ENCODE measurements at regions not wholly inside any gene's neighbourhood (a gene's known extent, or its start where the extent isn't known, plus 50 kb on each side); places are given as distances from the start of the nearest gene placed in this dataset.

GRCh38 chr1:55626326-55626725 lies 411.2 kb upstream of the USP24 start:
- no peak for DNase-seq (ENCODE audit: low spot score)

DNA sequence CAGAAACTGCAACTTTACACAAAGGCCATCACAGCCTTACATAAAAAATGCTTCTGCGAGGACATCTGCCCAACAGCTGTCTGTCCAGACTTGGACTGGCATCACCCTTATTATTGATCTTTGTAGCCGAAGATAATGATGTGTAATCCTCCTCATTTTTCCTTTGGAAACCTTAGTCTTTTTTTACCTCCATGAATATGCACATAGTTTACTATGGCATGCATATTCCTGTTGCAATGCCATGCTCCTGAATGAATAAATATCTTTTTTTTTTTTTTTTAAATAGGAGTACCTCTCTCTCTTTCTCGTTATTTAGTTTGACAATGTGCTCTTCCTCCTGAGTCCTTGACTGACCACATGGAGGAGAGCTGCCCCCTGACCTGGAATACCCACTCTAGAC lies 409.6 kb upstream of the USP24 start:
- DNase-seq (ENCODE audit: low spot score) = no peak

- no peak for DNase-seq (ENCODE audit: low spot score)
Measured at GRCh38 chr1:55623311-55623710, 408.1 kb upstream of the USP24 start.

DNA sequence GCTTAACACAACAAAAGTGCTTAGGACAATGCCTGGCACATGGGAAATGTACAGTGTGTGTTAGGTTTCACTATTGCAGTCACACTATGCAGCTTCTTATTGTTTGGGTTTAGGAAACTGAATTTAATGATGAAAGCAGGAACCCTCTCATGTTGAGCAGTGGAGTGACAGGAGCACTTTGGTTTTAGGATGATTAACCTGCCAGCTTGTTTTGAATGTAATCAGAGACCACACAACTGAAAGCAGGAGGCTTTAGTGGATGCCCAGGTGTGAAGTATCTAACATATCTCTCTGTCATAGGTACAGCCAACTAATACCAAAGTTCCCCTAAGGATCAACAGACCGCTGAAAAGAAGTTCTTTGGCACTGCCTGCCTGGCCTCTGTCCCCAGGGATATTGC lies 406.9 kb upstream of the USP24 start:
- no peak for DNase-seq (ENCODE audit: low spot score)

DNA sequence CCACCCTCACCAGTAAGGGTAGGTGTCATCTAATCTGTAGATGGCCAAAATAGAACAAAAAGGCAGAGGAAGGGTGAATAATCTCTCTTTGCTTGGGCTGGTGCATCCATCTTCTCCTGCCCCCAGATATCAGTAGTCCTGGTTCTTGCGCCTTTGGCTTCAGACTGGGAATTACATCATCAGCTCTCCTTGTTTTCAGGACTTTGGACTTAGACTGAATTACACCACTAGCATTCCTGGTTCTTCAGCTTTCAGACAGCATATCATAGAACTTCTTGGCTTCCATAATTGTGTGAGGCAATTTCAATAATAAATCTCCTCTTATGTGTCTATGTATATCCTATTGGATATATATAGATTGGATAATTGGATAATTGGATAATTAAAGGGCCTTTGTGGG lies 403.0 kb upstream of the USP24 start:
- DNase-seq (ENCODE audit: low spot score) = no peak

DNA sequence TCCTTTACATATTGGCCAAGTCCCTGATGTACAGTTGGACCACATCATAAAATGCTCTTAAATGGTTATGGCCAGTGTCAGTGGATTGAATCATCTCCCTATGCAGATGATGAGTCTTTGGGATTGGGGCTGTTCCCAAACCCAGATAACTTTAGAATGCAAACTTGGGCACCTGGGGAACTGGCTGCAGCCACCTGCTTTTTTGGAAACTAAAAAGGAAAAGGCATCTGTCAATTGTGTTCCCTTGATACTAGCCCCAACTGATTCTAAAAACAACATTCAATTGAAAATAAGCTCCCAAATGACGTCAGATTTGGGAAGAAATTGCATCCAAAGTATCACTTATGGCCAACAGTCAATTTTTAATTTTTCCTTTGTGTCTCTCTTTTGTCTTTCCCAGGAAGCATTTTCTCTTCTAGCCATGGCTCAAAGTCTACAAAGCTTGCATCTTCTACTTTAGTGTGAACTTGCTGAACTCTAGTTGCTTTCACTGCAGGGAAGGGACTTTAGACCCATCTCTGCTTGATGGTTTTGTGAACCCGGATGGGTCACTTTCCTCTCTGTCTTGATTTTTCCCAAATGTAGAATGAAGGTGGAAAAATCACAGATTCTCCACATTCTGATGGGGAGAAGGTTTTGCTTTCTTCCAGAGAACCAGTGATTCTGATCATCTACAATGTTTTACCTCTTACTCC lies 402.3 kb upstream of the USP24 start:
- DNase-seq (ENCODE audit: low spot score) = no peak

DNA sequence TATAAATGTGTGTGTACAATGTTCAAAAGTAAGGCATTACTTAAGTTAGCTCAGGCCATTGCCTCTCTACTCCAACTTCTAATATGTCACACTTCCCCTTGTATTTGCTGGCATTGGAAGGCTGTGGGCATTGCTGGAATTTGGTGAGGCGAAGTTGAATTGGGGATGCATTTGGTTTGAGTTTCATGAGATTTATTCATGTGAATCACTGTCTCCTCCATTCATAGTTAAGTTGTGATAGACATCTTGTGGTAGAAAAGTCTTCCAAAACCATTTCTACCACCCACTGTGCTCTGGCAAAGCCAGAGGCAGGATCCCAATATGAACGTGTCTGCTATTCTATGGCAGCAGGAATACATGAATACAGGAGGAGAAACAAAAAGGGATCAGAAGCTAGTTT lies 397.8 kb upstream of the USP24 start:
- peak; percentile 46 for DNase-seq (ENCODE audit: low spot score)

- no peak for DNase-seq (ENCODE audit: low spot score)
Measured at GRCh38 chr1:55611123-55611522, 396.0 kb upstream of the USP24 start.

- no peak for DNase-seq (ENCODE audit: low spot score)
Measured at GRCh38 chr1:55610203-55610602, 395.0 kb upstream of the USP24 start.

- DNase-seq (ENCODE audit: low spot score) = no peak
Measured at GRCh38 chr1:55609630-55610029, 394.5 kb upstream of the USP24 start.

GRCh38 chr1:55605155-55605554 lies 390.0 kb upstream of the USP24 start:
- DNase-seq (ENCODE audit: low spot score) = no peak

DNA sequence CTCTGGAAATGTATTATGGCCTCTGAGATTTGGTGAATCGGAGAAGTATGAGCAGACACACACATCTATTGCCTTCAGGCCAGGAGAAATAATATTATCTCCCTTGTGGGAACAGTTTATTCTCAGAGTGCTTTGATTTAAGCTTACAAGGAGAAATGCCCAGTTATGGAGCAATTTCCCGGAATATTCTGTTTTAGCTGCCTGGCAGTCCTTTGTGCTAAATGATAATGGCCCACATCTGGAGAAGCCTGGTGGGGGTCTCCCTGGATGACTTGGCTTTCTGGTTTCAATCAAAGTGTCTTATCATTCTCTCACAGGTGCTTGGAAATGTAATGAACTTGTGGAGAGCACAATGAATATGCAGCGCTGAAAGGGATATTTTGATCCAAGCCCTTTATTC lies 389.6 kb upstream of the USP24 start:
- DNase-seq (ENCODE audit: low spot score) = no peak

DNA sequence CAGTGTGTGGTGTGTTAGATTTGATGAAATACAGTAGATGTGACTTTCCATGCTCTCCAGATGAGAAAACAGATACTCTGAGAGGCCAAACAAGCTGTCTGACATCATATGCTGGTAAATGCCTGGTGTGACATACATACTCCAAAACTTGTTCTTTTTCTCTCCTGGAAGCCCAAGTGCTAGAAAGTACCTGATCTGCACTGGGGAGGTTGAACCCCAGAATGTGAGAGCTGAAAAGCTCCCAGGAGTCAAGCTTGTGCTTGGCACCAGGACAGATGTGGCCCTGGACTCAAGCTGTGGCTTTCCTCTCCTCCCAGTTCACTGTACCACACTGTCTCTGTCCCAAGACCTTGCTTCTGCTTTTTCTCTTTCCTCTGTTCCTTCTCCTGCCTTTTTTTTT lies 389.0 kb upstream of the USP24 start:
- DNase-seq (ENCODE audit: low spot score) = no peak

DNA sequence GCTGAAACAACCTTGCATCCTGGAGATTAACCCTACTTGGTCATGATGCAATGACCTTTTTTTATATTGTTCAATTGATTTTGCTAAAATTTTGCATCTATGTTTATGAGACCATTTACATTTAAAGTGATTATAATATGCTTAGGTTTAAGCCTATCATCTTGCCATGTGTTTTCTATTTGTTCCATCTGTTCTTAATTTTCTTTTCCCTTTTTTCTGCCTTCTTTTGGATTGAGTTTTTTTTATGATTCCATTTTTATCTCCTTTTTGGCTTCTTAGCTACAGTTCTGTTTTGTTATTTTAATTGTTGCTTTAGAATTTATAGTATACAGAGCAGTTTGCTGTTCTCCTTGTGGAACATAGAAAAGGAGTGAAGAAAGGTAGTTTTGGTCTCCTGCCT lies 385.1 kb upstream of the USP24 start:
- DNase-seq (ENCODE audit: low spot score) = no peak

DNA sequence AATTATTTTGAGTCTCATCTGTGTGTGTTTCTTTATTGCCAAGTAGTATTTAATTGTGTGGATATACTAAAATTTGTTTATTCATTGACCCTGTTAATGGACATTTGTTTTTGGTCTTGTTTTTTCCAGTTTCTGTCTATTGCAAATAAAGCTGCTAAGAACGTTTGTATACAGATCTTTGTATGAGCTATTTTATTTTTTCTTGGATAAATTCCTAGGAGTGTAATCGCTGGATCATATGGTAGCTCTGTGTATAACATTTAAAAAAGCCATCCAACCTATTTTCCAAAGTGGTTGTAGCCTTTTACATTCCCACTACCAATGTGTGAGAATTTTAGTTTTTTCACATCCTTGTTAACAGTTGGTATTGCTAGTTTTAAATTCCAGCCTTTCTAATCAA lies 382.7 kb upstream of the USP24 start:
- DNase-seq (ENCODE audit: low spot score) = no peak

- no peak for DNase-seq (ENCODE audit: low spot score)
Measured at GRCh38 chr1:55594701-55595100, 379.5 kb upstream of the USP24 start.

GRCh38 chr1:55593298-55593697 lies 378.1 kb upstream of the USP24 start:
- no peak for DNase-seq (ENCODE audit: low spot score)

DNA sequence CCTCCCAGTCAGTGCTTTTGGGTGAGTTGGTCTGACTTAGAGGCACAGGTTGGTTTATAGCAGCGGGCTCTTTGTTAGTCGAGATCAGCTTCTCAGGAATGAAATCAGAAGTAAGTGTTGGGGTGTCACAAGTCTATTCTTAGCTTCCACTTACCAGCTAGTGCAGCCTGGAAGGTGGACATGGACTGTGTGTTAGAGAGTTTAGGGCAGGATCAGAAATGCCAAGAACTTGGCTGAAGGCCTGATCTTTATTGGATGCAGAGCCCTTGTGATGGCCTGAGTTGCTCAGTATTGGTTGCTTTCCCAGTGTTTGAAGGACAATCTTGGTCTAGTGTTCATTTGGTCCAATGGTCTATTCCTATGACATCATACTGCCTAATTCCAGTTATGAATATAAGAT lies 377.0 kb upstream of the USP24 start:
- DNase-seq (ENCODE audit: low spot score) = no peak

DNA sequence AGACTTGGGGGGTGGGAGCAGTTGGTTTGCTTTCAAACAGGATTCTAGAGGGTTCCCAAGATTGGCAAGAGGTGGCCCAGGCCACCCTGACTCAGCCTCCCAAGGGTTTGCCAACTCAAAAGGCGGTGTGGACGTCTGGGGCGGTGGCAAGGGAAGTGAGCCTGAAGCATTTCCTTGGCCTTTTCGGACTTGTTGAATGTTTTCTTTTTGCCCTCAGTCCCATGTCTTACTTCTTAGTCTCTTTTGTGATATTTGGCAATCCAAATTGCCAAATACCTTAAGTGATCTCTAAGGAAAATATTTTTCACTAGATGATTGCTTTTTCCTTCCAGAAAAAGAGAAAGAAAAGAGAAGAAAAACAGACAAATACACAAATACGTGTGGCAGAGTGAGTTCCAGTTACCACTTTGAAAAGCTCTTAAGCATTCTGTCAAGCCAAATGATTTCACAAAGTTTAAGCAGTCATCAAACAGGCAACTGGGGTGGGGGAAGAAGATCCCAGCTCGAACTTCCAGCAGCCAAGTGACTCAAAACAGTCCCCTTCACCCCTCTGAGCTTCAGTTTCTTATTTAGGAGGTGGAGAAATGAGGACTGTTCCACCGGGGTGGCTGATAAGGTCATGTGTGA lies 374.6 kb upstream of the USP24 start:
- DNase-seq (ENCODE audit: low spot score) = peak; percentile 62

- no peak for DNase-seq (ENCODE audit: low spot score)
Measured at GRCh38 chr1:55588309-55588708, 373.1 kb upstream of the USP24 start.

- no peak for DNase-seq (ENCODE audit: low spot score)
Measured at GRCh38 chr1:55586771-55587170, 371.6 kb upstream of the USP24 start.

DNA sequence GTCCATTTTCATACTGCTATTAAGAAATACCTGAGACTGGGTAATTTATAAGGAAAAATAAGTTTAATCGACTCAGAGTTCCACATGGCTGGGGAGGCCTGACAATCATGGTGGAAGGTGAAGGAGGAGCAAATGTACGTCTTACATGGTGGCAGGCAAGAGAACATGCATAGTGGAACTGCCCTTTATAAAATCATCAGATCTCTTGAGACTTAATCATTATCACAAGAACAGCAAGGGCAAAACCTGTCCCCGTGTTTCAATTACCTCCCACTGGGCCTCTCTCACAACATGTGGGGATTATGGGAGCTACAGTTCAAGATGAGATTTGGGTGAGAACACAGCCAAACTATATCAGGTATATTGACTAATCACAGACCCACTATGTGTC lies 370.2 kb upstream of the USP24 start:
- DNase-seq (ENCODE audit: low spot score) = no peak

- peak; percentile 43 for DNase-seq (ENCODE audit: low spot score)
Measured at GRCh38 chr1:55584526-55585401, 369.6 kb upstream of the USP24 start.

All from AG08395 (cell line).